ENCODE measurements at regions not wholly inside any gene's neighbourhood (a gene's known extent, or its start where the extent isn't known, plus 50 kb on each side); places are given as distances from the start of the nearest gene placed in this dataset.

DNA sequence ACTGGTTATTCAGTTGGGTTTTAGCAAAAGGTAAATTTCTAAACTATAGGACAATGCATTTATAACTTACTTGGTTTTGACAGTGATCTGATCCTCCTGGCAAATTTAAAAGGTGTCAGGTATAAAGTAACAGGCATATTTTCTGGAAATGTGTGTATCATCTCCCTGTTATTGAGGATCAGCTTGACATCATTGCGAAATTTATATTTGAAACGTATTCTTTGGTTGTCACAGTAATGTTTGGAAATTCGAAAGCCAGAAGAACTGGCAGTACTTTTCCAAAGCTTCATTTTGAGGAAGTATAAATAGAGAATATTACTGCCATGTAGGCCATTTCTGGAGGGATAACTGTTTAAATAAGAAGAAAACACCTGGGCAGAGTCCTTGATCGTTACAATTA, 422.2 kb upstream of the NRXN1 start:
- no peak for TF ChIP-seq POLR2AphosphoS5 (IDR thresholded peaks at IDR 0.05)
- no peak for TF ChIP-seq POLR2A (IDR thresholded peaks at IDR 0.05)

Data from suprapubic skin (tissue), 4 donors.